H1 (cell line): ENCODE measurements at regions not wholly inside any gene's neighbourhood (a gene's known extent, or its start where the extent isn't known, plus 50 kb on each side); places are given as distances from the start of the nearest gene placed in this dataset.

ENCODE experiments used
- BCL11A ChIP-seq, 2 experiments: IDR thresholded peaks; one replicate each; pipeline ENCODE4 v1.6.1; 2011; ENCODE audit warnings: low read depth in 2 of 2, low read length in 2 of 2, mild to moderate bottlenecking in 2 of 2
- EZH2 ChIP-seq: fragments of 200-600 bp; sonication (generic); IDR thresholded peaks from 2 replicates; pipeline ENCODE4 v1.7.1; 2012; ENCODE audit warnings: low read depth, mild to moderate bottlenecking, moderate library complexity, low read length, inconsistent platforms; ENCODE audit not compliant: severe bottlenecking
- JUND ChIP-seq: IDR thresholded peaks from 2 replicates; pipeline ENCODE4 v1.6.1; 2011; ENCODE audit warnings: mild to moderate bottlenecking, improper control_type of control experiment, low read length
- RAD21 ChIP-seq, 2 experiments: IDR thresholded peaks in 1 of 2; conservative IDR thresholded peaks in 1 of 2; 2 replicates each; pipeline ENCODE4 v1.6.1; 2011; ENCODE audit warnings: low read depth in 2 of 2, low read length in 2 of 2, improper control_type of control experiment in 1 of 2, inconsistent platforms in 1 of 2, mild to moderate bottlenecking in 1 of 2, moderate library complexity in 1 of 2
- SIN3A ChIP-seq, 2 experiments: IDR thresholded peaks in 1 of 2; conservative IDR thresholded peaks in 1 of 2; 2 replicates each; pipeline ENCODE4 v1.6.1; 2011 to 2012; ENCODE audit warnings: low read length in 2 of 2, improper control_type of control experiment in 1 of 2, low read depth in 1 of 2, mild to moderate bottlenecking in 1 of 2
- TF ChIP-seq, protein P1 (sequence below), 3 experiments: IDR thresholded peaks; 1 replicate in 2 of 3; 2 replicates in 1 of 3; pipeline versions ENCODE4 v1.5.1 to v1.6.1; 2011; ENCODE audit warnings: low read length in 3 of 3, mild to moderate bottlenecking in 3 of 3, inconsistent platforms in 2 of 3, low read depth in 1 of 3, moderate library complexity in 1 of 3; ENCODE audit not compliant: insufficient read depth in 1 of 3; ENCODE audit errors: control extremely low read depth in 1 of 3
- TF ChIP-seq, protein P2 (sequence below): IDR thresholded peaks from 2 replicates; pipeline ENCODE4 v1.6.1; 2011; ENCODE audit warnings: low read length, improper control_type of control experiment

DNA sequence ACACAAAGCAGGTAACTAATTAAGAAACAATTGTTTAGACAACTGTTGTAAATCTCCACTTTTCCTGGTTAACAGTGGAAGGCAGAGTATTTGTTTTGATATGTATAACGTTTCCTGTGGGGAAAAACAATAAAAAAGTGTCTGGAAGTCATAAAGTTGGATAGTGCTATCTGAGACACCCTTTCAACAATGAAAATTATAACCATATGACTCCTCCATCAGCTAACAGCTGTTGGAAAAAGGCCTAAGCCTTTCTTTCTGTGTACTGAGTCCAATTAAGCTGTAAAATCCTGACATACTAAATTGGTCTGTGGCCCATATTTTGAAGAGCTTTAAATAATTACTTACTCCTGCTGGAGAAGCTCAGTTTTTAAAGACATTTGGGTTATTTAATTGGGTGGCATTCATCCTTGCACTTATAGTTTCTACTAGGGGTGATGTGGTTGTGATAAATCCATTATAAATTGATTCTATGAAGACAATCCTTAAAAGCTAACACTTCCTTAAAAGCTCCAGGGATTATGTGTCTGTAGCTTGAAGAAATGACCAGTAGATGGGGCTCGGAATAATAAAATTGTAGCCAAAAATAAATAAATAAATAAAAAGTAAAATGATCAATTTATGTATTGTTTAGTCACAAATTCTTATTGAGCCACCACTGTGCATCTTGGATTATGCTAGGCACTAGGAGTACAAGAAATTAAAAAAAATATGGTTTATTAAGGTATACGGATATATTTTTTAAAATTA, 698.1 kb upstream of the NXPH2 start:
- TF ChIP-seq, protein P1, sequence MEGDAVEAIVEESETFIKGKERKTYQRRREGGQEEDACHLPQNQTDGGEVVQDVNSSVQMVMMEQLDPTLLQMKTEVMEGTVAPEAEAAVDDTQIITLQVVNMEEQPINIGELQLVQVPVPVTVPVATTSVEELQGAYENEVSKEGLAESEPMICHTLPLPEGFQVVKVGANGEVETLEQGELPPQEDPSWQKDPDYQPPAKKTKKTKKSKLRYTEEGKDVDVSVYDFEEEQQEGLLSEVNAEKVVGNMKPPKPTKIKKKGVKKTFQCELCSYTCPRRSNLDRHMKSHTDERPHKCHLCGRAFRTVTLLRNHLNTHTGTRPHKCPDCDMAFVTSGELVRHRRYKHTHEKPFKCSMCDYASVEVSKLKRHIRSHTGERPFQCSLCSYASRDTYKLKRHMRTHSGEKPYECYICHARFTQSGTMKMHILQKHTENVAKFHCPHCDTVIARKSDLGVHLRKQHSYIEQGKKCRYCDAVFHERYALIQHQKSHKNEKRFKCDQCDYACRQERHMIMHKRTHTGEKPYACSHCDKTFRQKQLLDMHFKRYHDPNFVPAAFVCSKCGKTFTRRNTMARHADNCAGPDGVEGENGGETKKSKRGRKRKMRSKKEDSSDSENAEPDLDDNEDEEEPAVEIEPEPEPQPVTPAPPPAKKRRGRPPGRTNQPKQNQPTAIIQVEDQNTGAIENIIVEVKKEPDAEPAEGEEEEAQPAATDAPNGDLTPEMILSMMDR (IDR thresholded peaks at IDR 0.05; ENCODE audit: control extremely low read depth in 1 of 3, insufficient read depth in 1 of 3, low read depth in 1 of 3, low read length in 3 of 3): no peak
- peak in 1 of 2 experiments; percentile 18; a peak in 1 of 4 replicates for TF ChIP-seq RAD21 (IDR thresholded peaks at IDR 0.05 in 1 of 2, conservative IDR thresholded peaks at IDR 0.05 in 1 of 2; ENCODE audit: low read depth in 2 of 2, low read length in 2 of 2)
- no peak for TF ChIP-seq BCL11A (IDR thresholded peaks at IDR 0.05; ENCODE audit: low read depth in 2 of 2, low read length in 2 of 2)
- TF ChIP-seq, protein P2, sequence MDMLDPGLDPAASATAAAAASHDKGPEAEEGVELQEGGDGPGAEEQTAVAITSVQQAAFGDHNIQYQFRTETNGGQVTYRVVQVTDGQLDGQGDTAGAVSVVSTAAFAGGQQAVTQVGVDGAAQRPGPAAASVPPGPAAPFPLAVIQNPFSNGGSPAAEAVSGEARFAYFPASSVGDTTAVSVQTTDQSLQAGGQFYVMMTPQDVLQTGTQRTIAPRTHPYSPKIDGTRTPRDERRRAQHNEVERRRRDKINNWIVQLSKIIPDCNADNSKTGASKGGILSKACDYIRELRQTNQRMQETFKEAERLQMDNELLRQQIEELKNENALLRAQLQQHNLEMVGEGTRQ: no peak
- no peak for TF ChIP-seq SIN3A (conservative IDR thresholded peaks at IDR 0.05 in 1 of 2, IDR thresholded peaks at IDR 0.05 in 1 of 2; ENCODE audit: low read depth in 1 of 2, low read length in 2 of 2)
- TF ChIP-seq EZH2: no peak
- TF ChIP-seq JUND: no peak
